GM21515 (cell line): ENCODE measurements at regions not wholly inside any gene's neighbourhood (a gene's known extent, or its start where the extent isn't known, plus 50 kb on each side); places are given as distances from the start of the nearest gene placed in this dataset.

Experiments
- ATAC-seq: cut with Tn5 transposase; IDR thresholded peaks from one replicate; pipeline ENCODE4 v1.9.1; 2021; ENCODE audit not compliant: unreplicated experiment

DNA sequence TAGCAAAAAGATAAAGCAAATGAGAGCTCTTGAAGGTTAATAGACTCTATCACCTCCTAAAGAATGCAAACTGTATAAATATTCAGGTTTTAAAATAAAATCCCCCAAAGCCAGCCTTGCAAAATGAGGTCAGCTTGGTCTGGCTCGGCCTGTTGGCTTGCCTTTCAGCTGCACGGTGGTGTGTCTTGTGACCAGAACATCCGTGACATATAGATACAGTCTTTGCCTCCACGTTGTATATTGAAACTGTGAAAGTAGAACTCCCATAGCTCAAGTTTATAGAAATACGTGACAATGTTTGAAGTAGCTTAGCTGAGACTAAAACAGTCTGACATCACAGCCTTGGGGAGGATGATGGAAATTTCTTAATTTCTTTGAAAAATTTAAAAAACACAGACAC, 236.6 kb upstream of the MYOCD start:
- ATAC-seq = no peak

GRCh38 chr17:12431188-12431587, 234.5 kb upstream of the MYOCD start:
- peak; percentile 87 for ATAC-seq

DNA sequence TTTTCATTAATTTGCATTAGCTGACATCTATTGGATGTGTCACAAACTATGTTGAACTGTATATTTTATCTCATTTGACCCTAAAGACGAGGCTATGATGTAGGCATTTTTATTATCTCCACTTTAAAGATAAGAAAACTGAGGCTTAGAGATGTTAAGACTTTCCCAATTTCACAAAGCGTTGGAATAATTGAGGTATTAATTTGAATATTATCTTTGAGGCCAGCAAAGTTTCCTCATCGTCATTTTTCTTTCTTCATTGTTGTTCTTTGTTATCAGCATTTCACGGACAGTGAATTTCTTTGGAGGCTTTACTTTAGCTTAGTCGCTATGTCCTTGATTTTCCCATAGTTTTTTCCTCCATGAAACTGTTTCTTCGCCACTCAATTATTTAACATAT, 227.5 kb upstream of the MYOCD start:
- no peak for ATAC-seq

- no peak for ATAC-seq
Observed at GRCh38 chr17:12438813-12439586, 226.7 kb upstream of the MYOCD start.

DNA sequence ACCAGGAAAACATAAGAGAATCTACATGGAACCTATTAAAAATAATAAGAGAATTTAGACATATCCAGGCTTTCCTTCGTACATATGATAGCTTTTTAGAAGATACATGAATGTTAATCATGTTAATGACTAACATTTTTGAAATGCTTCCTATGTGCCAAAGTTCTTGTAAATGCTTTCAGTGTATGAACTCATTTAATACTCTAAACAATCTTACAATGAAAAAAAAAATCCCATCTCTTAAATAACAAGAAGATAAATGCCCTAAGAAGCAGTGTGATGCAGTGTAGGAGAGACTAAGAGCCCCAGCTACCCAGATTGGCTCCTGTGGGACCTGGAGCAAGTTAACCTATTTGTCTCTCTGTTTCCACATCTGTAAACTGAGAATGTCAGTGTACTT, 220.4 kb upstream of the MYOCD start:
- no peak for ATAC-seq

- no peak for ATAC-seq
Observed at GRCh38 chr17:12457493-12457892, 208.2 kb upstream of the MYOCD start.

- ATAC-seq = no peak
Observed at GRCh38 chr17:12459736-12460135, 206.0 kb upstream of the MYOCD start.

- ATAC-seq = no peak
Observed at GRCh38 chr17:12463102-12463501, 202.6 kb upstream of the MYOCD start.

DNA sequence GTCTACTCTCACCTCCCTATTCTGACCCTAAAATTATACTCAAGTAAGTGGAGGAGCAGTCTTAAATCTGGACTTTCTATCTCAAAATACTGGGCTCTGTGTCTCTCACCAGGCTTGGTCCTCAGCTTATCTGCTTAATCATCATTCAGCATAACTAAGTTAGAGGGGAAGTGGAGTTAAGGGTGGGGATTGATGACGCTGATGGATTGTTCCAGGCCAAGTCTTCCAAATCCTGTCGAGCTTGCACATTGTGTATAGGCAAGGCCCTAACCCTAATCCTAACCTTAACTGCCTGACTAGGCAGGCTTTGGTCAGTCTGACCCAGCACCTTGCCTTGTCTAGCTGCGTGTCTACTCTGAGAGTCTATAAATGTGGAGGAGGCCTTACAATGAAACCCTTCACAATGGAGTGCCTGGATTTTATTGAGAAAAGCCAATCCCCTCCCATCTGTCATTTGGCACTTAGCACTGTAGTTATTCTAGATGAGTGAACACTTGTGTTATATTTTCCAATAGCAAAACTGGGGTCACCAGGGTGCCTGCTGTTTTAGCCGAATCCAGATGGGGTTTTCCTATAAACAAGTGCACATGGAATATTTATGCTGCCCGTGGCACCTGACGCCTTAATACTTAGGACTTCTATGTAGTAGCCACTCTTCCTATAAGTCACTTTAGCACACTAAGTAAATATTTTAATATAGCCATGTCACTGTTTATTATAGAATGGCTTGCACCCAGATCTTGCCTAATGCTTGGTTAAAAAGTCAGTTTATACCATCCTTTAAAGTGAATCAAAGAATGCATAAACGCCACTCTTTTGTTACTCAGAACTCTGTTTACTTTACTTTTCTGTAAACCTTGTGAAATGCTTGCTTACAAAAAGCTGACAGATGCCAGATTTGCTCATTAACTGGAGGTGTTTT, 193.2 kb upstream of the MYOCD start:
- ATAC-seq = no peak

DNA sequence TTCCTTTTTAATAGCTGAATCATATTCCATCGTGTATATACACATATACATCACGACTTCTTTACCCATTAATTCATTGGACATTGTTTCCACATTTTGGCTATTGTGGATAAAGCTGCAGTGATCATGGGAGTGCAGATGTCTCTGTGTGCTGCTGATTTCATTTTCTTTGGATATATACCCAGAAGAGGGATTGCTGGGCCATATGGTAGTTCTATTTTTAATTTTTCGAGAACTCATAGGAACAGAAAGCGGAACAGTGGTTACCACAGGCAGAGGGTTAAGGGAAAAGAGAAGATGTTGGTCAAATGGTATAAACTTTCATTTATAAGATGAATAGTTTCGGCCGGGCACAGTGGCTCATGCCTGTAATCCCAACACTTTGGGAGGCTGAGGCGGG, 187.4 kb upstream of the MYOCD start:
- no peak for ATAC-seq

DNA sequence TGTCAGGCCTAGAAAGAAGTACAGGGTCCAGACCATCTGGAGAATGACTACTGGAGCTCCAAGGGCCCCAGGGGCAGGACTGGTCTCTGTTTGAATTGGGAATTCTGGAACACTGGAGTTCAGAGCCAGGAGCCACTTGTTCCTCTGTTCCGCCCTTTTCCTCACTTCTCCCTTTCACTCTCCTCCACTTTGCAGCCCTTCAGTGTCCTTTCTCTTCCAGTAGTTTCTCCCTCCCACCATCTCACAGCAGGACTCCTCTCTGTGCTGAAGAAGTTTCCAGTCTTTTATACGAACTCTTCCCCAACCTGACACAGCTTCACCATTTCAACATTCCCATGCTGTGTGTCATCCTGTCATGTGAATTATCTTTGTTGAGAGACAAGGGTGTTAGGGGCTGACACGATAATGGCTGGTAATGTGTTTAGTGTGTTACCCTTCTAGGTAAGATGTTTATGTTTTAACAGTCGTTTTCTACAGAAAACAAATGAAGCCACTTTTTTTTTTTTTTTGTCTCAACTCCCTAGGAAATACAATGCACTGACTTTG, 180.3 kb upstream of the MYOCD start:
- no peak for ATAC-seq

DNA sequence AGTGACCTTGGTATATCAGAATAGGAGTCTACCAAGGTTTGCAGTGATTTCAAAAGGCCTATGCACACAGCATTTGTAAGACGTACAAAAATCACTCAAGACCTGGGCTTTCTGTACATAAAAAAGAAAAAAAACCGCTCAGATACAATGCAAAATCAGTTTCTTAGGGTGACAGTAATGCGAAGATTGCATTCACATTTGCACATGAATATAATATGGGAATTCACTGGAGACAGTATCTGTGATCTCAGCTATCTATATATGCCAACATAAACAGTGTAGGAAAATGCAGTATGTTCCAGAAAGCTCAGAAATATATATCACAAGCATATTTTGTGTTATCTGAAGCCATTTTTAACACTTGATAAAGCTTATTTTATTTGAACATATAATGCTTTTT, 176.4 kb upstream of the MYOCD start:
- ATAC-seq = no peak

- no peak for ATAC-seq
Observed at GRCh38 chr17:12492450-12492849, 173.2 kb upstream of the MYOCD start.

DNA sequence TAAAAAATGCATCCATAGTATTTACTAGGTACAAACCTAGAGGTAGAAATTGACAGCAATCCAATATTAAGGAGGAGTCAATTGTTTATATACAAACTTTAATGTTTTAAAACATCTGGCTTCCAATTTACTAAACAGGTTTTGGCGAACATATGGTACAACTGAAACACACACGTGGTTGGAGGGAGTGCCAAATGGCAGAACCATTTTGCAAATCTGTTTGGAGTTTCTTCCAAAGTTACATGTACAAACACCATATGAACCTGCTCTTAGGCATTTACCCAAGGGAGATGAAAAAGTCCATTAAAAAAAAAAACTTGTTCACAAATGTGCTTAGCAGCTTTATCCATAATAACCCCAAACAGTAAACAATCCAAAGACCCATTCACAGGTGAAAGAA, 159.8 kb upstream of the MYOCD start:
- ATAC-seq = no peak

- ATAC-seq = no peak
Observed at GRCh38 chr17:12507026-12507595, 158.6 kb upstream of the MYOCD start.

- ATAC-seq = no peak
Observed at GRCh38 chr17:12509801-12510200, 155.9 kb upstream of the MYOCD start.

DNA sequence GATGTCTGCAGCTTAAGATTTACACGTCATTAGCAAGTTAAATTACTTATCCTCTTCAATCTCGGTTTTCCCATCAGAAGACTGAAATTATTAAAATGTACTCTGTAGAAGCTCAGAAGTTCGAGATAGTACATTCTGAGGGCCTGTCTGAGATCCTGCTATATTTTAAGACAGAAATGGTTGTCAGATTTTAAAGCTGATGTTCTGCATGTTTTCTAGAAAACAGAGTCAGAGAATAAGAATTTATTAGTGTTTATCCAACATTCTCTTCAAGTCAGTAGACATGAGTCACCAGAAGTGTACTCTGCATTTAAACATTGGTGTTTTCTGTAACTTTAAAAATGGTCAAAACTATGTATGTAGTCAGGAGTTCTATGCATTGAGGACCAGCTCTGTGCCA, 155.2 kb upstream of the MYOCD start:
- ATAC-seq = no peak

DNA sequence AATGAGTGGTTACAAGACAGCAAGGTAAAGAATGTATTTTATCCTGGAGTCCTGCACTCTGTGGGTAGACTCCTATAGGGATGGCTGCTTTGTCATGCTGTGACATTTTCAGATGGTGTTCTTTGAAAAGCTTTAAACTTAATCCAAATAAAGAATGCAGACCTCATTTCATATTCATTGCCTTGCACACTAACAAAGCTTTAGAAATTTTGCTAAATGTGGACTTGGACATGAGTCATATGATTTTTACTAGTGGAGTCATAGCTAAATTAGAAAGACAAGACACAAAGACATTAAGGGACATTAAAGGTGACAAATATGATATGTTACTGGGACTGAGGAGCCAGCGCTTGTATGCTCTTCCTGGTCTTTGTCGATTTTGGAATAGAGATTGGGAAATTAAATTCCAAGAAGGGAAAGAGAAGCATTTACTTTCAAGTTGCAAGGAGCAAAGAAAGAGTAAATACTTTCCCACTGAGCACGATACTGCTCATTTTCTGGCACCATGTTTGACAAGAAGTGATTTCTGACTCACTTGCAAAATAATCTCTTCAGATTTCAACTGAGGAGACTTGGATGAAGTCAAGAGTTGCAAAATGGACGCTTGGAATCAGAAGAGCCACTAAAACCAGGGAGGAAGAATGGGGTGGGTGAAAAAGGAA, 152.9 kb upstream of the MYOCD start:
- no peak for ATAC-seq

DNA sequence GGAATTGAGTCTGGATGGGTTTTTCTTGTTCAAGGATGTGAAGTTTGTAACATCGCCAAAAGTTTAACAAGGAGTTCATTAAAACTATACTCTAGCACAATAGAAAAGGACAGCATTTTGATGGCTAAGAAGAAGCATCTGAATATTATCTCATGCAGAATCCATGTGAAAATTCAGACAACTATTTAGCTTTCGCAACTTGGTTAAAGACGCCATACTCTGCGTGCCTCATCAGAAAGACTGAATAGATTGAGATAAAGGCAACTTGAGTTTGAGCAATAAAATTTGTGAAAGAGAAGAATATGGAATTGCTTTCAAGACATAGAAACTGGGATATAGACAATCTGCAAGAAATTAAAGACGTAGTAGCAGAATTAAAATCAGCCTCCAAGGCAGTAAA, 151.1 kb upstream of the MYOCD start:
- no peak for ATAC-seq

DNA sequence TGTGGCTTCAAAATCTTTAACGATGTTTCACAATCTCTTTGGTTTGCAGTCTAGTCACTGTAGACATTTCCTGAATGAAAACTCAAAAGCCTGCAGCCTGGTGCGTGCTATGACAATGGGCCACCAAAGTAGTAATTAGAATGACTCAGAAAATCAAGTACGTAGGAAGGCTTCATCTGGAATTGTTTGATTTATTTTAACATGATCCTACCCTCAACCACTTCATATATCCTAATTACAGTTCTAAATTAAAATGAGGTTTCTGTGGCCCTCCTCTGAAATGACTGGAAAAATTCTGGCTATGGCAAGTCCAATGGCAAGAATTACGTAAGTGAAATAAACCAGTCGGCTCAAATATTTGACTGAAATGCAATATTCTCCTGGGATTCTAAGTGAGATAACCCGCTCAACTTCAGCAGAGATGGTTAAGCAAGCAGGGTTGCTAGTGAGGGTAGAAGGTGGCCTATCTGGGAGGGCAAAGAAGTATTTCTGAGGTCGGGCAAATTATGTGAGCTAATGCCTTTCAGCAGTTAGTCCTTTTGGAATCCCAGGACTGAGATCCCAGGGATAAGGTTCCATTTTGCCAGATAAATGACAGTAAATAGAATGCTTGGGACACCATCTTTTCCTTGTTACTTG, 145.6 kb upstream of the MYOCD start:
- ATAC-seq = no peak

DNA sequence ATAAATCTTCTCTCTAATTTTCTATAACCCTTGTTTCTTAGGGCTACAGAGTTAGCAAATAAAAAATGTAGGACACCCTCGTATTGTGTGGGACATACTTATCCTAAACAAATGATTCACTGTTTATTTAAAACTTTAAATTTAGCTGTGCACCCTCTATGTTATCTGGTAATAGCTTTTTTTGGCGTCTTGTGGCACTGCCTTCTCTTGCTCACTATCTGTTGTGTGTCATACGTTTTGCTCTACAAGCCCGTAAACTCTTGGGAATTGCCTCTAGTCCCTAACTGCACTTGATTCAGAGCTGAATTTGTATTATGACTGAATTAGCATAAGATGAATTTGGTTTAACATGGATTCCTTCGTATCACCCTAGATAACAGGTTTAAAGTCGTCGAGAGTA, 144.3 kb upstream of the MYOCD start:
- ATAC-seq = no peak
